Suppressor macrophage treated with lipopolysaccharide for 1 hour (primary cell): ENCODE measurements at regions not wholly inside any gene's neighbourhood (a gene's known extent, or its start where the extent isn't known, plus 50 kb on each side); places are given as distances from the start of the nearest gene placed in this dataset.
A peak's percentile ranks its signal among the peaks of the same experiment; 100 is the strongest.
"Not testable (repeated sequence)": the region's sequence is repeated elsewhere in the genome, so short reads cannot be mapped to it uniquely, and the experiment has no call there.

Experiments used
- DNase-seq, 3 donors: peaks; one replicate each; pipeline ENCODE4 v3.0.0-alpha.2; 2020 to 2022

GRCh38 chr5:23451156-23451555, 56.3 kb upstream of the PRDM9 start:
- DNase-seq, result no peak

- DNase-seq, result no peak
These were observed 57.2 kb upstream of the PRDM9 start for GRCh38 chr5:23450187-23450586.

GRCh38 chr5:23448627-23449026, 58.8 kb upstream of the PRDM9 start:
- no peak for DNase-seq

GRCh38 chr5:23446424-23446823, 61.0 kb upstream of the PRDM9 start:
- DNase-seq, result no peak

GRCh38 chr5:23445573-23445972, 61.8 kb upstream of the PRDM9 start:
- no peak for DNase-seq

- no peak for DNase-seq
These were observed 66.7 kb upstream of the PRDM9 start for GRCh38 chr5:23440703-23441102.

GRCh38 chr5:23437011-23437410, 70.4 kb upstream of the PRDM9 start:
- DNase-seq, result no peak

GRCh38 chr5:23433534-23434315, 73.7 kb upstream of the PRDM9 start:
- no peak for DNase-seq

GRCh38 chr5:23428705-23429104, 78.7 kb upstream of the PRDM9 start:
- DNase-seq, result no peak

- not testable (repeated sequence) for DNase-seq
These were observed 87.2 kb upstream of the PRDM9 start for GRCh38 chr5:23420214-23420613.

GRCh38 chr5:23419115-23419514, 88.3 kb upstream of the PRDM9 start:
- DNase-seq, result no peak

- DNase-seq, result no peak
These were observed 94.9 kb upstream of the PRDM9 start for GRCh38 chr5:23412515-23412914.

GRCh38 chr5:23411994-23412393, 95.4 kb upstream of the PRDM9 start:
- no peak for DNase-seq

GRCh38 chr5:23411200-23411599, 96.2 kb upstream of the PRDM9 start:
- no peak for DNase-seq

GRCh38 chr5:23410775-23411174, 96.6 kb upstream of the PRDM9 start:
- not testable (repeated sequence) for DNase-seq

GRCh38 chr5:23405316-23406068, 101.9 kb upstream of the PRDM9 start:
- peak in 1 of 3 donors; percentile 3 for DNase-seq

GRCh38 chr5:23402585-23402984, 104.8 kb upstream of the PRDM9 start:
- no peak for DNase-seq

- no peak for DNase-seq
These were observed 106.5 kb upstream of the PRDM9 start for GRCh38 chr5:23400951-23401350.

- DNase-seq, result no peak
These were observed 111.1 kb upstream of the PRDM9 start for GRCh38 chr5:23396346-23396745.

- no peak for DNase-seq
These were observed 117.9 kb upstream of the PRDM9 start for GRCh38 chr5:23389291-23390101.

GRCh38 chr5:23385036-23385435, 122.4 kb upstream of the PRDM9 start:
- no peak for DNase-seq

- no peak for DNase-seq
These were observed 135.2 kb upstream of the PRDM9 start for GRCh38 chr5:23372177-23372576.

- DNase-seq, result no peak
These were observed 139.0 kb upstream of the PRDM9 start for GRCh38 chr5:23368393-23368792.

GRCh38 chr5:23367874-23368273, 139.5 kb upstream of the PRDM9 start:
- DNase-seq, result no peak
